ENCODE measurements at regions not wholly inside any gene's neighbourhood (a gene's known extent, or its start where the extent isn't known, plus 50 kb on each side); places are given as distances from the start of the nearest gene placed in this dataset.

DNA sequence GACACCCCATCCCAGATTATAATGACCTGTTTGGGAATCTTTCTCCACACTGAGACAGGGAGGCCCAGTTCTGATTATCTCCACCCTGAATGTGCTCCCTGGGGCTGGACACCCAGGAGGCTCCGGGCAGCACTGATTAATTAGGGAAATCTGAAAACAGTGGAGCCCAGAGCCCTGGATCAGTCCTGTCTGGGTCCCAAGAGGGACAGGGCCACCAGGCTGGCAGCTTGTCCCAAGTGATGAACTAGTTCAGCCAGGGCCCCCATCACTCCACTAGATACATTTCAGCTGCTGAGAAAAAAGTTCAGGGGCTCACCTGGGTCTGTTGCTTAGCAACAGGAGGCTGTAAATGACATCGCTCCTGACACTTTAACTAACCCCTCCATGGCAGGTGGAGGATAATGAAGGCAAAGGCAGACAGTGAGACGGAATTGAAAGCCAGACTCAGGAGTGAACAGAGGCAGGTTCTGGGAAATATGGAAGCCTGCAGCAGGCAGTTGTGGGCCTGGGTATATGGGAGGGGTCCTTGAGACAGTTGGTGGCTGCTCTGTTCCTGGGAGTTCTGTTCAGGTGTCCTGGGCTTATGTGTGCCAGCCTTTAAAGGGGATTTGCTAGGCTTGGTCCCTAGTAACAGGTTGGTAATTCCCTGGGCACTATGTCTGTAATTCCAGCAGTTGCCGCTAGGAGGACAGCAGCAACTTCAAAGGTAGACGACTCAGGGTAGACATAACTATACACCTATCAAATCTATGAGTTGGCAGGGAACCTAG lies 78.3 kb upstream of the CTNNBL1 start:
- no peak overlapping the region for H3K4me3 ChIP-seq (ENCODE audit: low read depth in 2 of 2, low read length in 2 of 2)
- in situ Hi-C loops (cut with HindIII; ENCODE audit: low pct_unique_long_range_greater_than_20kb, low sequenced_read_pairs) (no loop called here), intact Hi-C loops (cut with micrococcal nuclease; ENCODE audit: unreplicated experiment) (no loop called here)
- DNase-seq (ENCODE audit: low read depth, low spot score) (peak; percentile 33), ATAC-seq (peak; percentile 90)
- H3K4me1 ChIP-seq (ENCODE audit: control insufficient read depth, insufficient read depth, low read length), result no peaks in the 10 kb centered on the region
- ChIA-PET CTCF (interaction anchor here (0.6 to 1.0 kb wide), 3 partner anchors 77 to 802 kb away, joined by 4 to 6 read pairs (median 5); no protein-coding TSS in a partner anchor), POLR2A (no interaction called here)
- H3K9me3 ChIP-seq (ENCODE audit: control insufficient read depth, insufficient read depth, low read depth, low read length), result no peaks in the 10 kb centered on the region
- H3K27me3 ChIP-seq (ENCODE audit: control insufficient read depth, insufficient read depth, low read length), result peaks cover 6% of the 10 kb centered on the region
- no peak overlapping the region for H3K27ac ChIP-seq (ENCODE audit: low read length)
- TF ChIP-seq TCF7L2 (IDR thresholded peaks at IDR 0.05; ENCODE audit: low read depth, low read length) (peak; percentile 94), SIN3A (IDR thresholded peaks at IDR 0.05; ENCODE audit: borderline replicate concordance, insufficient read depth, low read depth, low read length) (no peak)
- TF ChIP-seq, protein P1, sequence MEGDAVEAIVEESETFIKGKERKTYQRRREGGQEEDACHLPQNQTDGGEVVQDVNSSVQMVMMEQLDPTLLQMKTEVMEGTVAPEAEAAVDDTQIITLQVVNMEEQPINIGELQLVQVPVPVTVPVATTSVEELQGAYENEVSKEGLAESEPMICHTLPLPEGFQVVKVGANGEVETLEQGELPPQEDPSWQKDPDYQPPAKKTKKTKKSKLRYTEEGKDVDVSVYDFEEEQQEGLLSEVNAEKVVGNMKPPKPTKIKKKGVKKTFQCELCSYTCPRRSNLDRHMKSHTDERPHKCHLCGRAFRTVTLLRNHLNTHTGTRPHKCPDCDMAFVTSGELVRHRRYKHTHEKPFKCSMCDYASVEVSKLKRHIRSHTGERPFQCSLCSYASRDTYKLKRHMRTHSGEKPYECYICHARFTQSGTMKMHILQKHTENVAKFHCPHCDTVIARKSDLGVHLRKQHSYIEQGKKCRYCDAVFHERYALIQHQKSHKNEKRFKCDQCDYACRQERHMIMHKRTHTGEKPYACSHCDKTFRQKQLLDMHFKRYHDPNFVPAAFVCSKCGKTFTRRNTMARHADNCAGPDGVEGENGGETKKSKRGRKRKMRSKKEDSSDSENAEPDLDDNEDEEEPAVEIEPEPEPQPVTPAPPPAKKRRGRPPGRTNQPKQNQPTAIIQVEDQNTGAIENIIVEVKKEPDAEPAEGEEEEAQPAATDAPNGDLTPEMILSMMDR (IDR thresholded peaks at IDR 0.05), result peak; percentile 88
- no peaks in the 10 kb centered on the region for H3K36me3 ChIP-seq (ENCODE audit: control insufficient read depth, insufficient read depth, low read length)
- BruUV-seq (replicated peaks), result no TSS peak

DNA sequence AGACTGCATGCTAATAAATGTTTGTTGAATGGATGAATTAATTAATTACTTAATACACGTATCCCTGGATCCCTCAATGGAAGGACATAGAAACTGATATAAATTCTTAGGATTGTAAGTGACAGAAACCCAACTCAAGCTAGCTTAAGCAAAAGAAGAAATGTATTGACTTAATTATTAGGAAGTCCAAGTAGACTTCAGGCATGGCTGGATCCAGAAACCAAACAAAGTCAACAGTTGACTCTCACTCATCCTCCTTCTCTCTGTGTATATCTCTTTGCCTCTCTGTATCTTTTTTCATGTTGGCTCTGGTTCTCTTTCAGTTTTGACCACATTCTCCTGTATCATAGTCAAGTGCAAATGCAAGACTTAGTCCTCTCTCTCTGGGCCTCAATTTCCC lies 82.0 kb upstream of the CTNNBL1 start:
- DNase-seq (ENCODE audit: low read depth, low spot score), result no peak
- CTCF ChIA-PET, result no interaction called here
- intact Hi-C loops (cut with micrococcal nuclease; ENCODE audit: unreplicated experiment) (no loop called here), in situ Hi-C loops (cut with HindIII; ENCODE audit: low pct_unique_long_range_greater_than_20kb, low sequenced_read_pairs) (no loop called here)
- ATAC-seq, result no peak
- no peak overlapping the region for H3K27ac ChIP-seq (ENCODE audit: low read length)
- BruUV-seq (replicated peaks), result no TSS peak
- TF ChIP-seq TCF7L2 (IDR thresholded peaks at IDR 0.05; ENCODE audit: low read depth, low read length), result no peak
- TF ChIP-seq, protein P1 (IDR thresholded peaks at IDR 0.05), result no peak
- TF ChIP-seq, protein P2, sequence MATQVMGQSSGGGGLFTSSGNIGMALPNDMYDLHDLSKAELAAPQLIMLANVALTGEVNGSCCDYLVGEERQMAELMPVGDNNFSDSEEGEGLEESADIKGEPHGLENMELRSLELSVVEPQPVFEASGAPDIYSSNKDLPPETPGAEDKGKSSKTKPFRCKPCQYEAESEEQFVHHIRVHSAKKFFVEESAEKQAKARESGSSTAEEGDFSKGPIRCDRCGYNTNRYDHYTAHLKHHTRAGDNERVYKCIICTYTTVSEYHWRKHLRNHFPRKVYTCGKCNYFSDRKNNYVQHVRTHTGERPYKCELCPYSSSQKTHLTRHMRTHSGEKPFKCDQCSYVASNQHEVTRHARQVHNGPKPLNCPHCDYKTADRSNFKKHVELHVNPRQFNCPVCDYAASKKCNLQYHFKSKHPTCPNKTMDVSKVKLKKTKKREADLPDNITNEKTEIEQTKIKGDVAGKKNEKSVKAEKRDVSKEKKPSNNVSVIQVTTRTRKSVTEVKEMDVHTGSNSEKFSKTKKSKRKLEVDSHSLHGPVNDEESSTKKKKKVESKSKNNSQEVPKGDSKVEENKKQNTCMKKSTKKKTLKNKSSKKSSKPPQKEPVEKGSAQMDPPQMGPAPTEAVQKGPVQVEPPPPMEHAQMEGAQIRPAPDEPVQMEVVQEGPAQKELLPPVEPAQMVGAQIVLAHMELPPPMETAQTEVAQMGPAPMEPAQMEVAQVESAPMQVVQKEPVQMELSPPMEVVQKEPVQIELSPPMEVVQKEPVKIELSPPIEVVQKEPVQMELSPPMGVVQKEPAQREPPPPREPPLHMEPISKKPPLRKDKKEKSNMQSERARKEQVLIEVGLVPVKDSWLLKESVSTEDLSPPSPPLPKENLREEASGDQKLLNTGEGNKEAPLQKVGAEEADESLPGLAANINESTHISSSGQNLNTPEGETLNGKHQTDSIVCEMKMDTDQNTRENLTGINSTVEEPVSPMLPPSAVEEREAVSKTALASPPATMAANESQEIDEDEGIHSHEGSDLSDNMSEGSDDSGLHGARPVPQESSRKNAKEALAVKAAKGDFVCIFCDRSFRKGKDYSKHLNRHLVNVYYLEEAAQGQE (IDR thresholded peaks at IDR 0.05; ENCODE audit: insufficient read depth in 1 of 2, low read depth in 2 of 2, low read length in 1 of 2), result no peak
- no peak for TF ChIP-seq POLR2AphosphoS5 (IDR thresholded peaks at IDR 0.05; ENCODE audit: low read depth, low read length)
- TF ChIP-seq SIN3A (IDR thresholded peaks at IDR 0.05; ENCODE audit: borderline replicate concordance, insufficient read depth, low read depth, low read length), result no peak
- no peaks in the 10 kb centered on the region for H3K27me3 ChIP-seq (ENCODE audit: control insufficient read depth, insufficient read depth, low read length)
- POLR2A ChIA-PET, result no interaction called here
- H3K9me3 ChIP-seq (ENCODE audit: control insufficient read depth, insufficient read depth, low read depth, low read length), result no peaks in the 10 kb centered on the region
- H3K4me1 ChIP-seq (ENCODE audit: control insufficient read depth, insufficient read depth, low read length), result no peaks in the 10 kb centered on the region
- no peak overlapping the region for H3K4me3 ChIP-seq (ENCODE audit: low read depth in 2 of 2, low read length in 2 of 2)
- no peaks in the 10 kb centered on the region for H3K36me3 ChIP-seq (ENCODE audit: control insufficient read depth, insufficient read depth, low read length)
